A549 (cell line): ENCODE measurements at regions not wholly inside any gene's neighbourhood (a gene's known extent, or its start where the extent isn't known, plus 50 kb on each side); places are given as distances from the start of the nearest gene placed in this dataset.
"Not testable (repeated sequence)": the region's sequence is repeated elsewhere in the genome, so short reads cannot be mapped to it uniquely, and the experiment has no call there.

Experiments used
- ATAC-seq, 2 experiments: fragments of 200-7000 bp in 1 of 2; fragments of >200 bp in 1 of 2; cut with Nextera tagmentation in 1 of 2; cut with Tn5 transposase in 1 of 2; 3 replicates each; pipeline versions ENCODE4 v1.8.0 to v1.9.1; 2018 to 2020; ENCODE audit warnings: mild to moderate bottlenecking in 1 of 2, moderate library complexity in 1 of 2
- CTCF ChIA-PET: fragments of 300-600 bp; sonication (Branson Sonifier 250); formaldehyde crosslinking; extraction: SDS; loops from one replicate; lab custom pipeline; 2021; ENCODE audit warnings: antibody characterized with exemption, inconsistent platforms; lab: Yijun Ruan, JAX
- POLR2A ChIA-PET: fragments of 350-600 bp; formaldehyde crosslinking; extraction: SDS; loops from one replicate; lab custom pipeline; 2021; ENCODE audit warnings: antibody characterized with exemption, inconsistent platforms; lab: Yijun Ruan, JAX
- DNase-seq, 2 experiments: peaks; one replicate each; pipeline versions ENCODE4 v3.0.0 to v3.0.0-alpha.2; 2011 to 2016; ENCODE audit warnings: low read depth in 1 of 2, low spot score in 1 of 2
- FAIRE-seq: peaks from 2 replicates; lab custom pipeline; 2011; peaks lifted over from hg19 to GRCh38; lab: Jason Lieb, UNC
- H3K27ac ChIP-seq, 2 experiments: fragments of >200 bp; sonication (Bioruptor Twin); formaldehyde crosslinking; 3 replicates each; pipeline ENCODE4 v1.5.1; 2016 to 2017
- H3K4me1 ChIP-seq: fragments of >200 bp; sonication (Bioruptor Twin); formaldehyde crosslinking; 3 replicates; pipeline ENCODE4 v1.6.1; 2016
- H3K4me2 ChIP-seq: fragments of >200 bp; sonication (Bioruptor Twin); formaldehyde crosslinking; 3 replicates; pipeline ENCODE4 v1.6.1; 2016
- H3K4me3 ChIP-seq: fragments of >200 bp; sonication (Bioruptor Twin); formaldehyde crosslinking; 3 replicates; pipeline ENCODE4 v1.5.1; 2016
- H3K9me3 ChIP-seq: fragments of >200 bp; sonication (Bioruptor Twin); formaldehyde crosslinking; 3 replicates; pipeline ENCODE4 v1.6.1; 2016
- JUN ChIP-seq, 2 experiments: fragments of >200 bp; sonication (Bioruptor Twin); formaldehyde crosslinking; IDR thresholded peaks; 2 replicates in 1 of 2; 3 replicates in 1 of 2; pipeline ENCODE4 v1.6.1; 2016 to 2017
- MAFK ChIP-seq: fragments of 450-650 bp; IDR thresholded peaks from 2 replicates; pipeline ENCODE4 v1.6.1; 2014; ENCODE audit not compliant: partially characterized antibody
- POLR2A ChIP-seq: IDR thresholded peaks from 2 replicates; pipeline ENCODE4 v1.6.1; 2012; ENCODE audit warnings: mild to moderate bottlenecking, low read length
- WGBS: methylation state at CpG from one replicate; pipeline ENCODE4 v1.1.6; 2017; ENCODE audit errors: missing lambda C conversion rate; 5-methylcytosine and 5-hydroxymethylcytosine counted together

DNA sequence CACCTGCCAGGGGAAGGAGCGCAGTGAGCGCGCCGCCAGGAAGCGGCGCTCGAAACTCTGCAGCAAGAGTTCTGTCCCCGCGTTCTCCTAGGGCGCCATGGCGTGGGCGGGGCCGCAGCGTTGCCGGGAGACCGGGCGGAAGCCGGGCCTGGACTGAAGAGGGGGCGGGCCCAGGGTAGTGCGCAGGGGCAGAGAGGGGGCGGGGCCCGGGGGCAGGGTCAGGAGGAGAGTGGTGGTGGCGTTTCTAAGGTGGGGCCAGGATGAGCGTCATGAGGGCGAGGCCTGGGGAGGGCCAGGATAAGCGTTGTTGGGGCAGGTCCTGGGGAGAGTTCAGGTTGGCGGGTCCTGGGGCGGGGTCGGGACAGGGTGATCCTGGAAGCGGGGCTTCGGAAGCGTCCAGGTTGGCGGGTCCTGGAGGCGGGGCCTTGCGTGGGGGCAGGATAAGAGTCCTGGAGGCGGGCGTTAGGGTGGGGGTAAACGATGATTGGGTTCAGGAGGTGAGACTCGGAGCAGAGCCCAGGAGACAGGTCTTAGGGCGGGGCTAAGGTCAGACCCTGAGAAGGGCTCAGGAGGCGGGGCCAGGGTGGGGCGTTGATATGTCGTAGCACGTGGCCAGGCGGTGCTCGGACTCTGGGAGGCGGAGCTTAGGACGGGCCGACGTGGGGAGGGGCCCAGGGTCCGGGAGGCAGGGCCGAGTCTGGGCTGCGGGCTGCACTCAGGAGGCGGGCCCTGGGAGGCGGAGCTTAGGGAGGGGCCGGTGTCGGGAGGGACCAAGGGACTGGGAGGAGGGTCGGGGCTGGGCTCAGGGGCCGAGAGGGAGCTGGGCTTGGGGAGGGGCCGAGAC, 189.4 kb downstream of the ADRA2C start:
- FAIRE-seq: not testable (repeated sequence)

DNA sequence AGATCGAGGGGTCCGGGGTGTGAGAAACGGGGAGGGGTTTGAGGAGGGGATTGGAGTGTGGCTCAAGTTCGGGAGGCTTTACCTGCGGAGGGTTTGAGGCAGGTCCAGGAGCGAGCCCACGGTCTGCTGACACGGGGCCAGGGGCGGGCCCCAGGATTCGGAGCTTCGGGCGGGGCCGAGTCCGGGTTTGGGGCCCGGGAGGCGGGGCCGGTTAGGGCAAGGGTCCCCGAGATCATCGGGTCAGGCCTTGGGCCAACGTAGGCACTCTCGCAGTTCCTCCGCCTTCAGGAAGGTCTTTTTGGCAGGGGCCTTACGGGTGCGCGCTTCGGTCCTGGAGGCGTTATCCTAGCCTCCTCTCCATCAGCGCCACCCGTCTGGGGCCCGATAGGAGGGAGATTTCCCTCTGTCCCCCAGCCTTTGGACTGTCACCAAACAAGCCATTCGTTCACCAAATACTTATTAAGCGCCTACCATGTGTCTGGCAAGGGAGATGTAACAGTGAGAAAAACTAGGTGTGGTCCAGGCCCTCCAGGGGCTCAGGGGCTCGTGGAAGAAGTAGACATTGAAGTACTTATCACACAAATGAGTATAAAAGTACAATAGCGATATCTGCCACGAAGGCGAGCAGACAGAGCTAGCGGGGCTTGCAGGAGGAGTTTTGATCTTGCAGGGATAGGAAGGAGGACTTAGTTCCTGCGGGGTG, 190.1 kb downstream of the ADRA2C start:
- WGBS: 30% methylated on average over 11 of the region's 38 CpGs
- POLR2A ChIA-PET, H3K9me3 ChIP-seq, FAIRE-seq, DNase-seq: not testable (repeated sequence)
- H3K4me3 ChIP-seq: peak overlapping the region; percentile 44
- peak overlapping the region; percentile 69 for H3K4me2 ChIP-seq
- ATAC-seq: 0 out of 6 replicates have a peak, but pooled peaks of 1 of the 2 experiments have one; percentile 3
- H3K4me1 ChIP-seq: peaks cover 11% of the 10 kb centered on the region; the same call in 1 of the 3 replicates
- H3K27ac ChIP-seq: peak overlapping the region; percentile 59 to 99; a peak in 5 of 6 replicates
- CTCF ChIA-PET: interaction anchor here (0.7 kb wide), 1 partner anchor 14 kb away, joined by 3 read pairs; no protein-coding TSS in a partner anchor

More for the DNA sequence above, 189.4 kb downstream of the ADRA2C start:
- Histone ChIP-seq H3K4me2 (peak overlapping the region; percentile 82), H3K27ac (peak overlapping the region; percentile 92 to 99), H3K4me3 (peak overlapping the region; percentile 88), H3K4me1 (peaks cover 11% of the 10 kb centered on the region; the same call in 1 of the 3 replicates)
- H3K9me3 ChIP-seq, POLR2A ChIA-PET: not testable (repeated sequence)
- CTCF ChIA-PET: interaction anchor here (0.7 kb wide), 1 partner anchor 13 kb away, joined by 3 read pairs; no protein-coding TSS in a partner anchor
- WGBS: 0% methylated on average over 6 of the region's 60 CpGs
- ATAC-seq (peak; percentile 98 to 100), DNase-seq (peak; percentile 39 to 97)
- TF ChIP-seq POLR2A (peak; percentile 32; the same call in 1 of the 2 replicates), JUN (IDR thresholded peaks at IDR 0.05) (0 out of 5 replicates have a peak, but pooled peaks of 1 of the 2 experiments have one; percentile 1)

DNA sequence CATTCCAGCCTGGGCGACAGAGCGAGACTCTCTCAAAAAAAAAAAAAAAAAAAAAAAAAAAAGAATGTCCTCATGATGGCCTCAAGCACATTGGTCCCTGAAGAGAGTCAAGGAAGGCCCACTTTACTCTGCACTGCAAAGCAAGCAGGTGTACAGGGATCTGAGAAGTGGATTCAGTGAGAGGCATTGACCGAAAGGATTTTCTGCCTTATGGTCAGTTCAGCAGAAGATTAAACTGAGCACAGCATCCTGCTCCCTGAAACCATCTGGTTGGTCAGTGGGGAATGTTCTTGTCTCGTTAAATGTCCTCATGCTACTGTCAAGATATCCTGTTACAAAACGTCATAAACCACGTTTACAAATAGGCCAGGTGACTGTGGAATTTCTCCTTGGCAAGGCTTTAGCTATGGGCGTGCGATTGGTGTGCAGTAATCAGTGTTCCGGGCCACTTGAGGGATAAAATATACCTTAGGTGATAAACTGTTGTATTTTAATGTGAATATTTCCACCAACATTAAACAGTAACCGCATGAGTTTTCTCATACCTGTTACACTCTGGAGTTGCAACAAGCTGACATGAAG, 195.0 kb downstream of the ADRA2C start:
- 62% methylated on average over 8 of the region's 10 CpGs for WGBS
- POLR2A ChIA-PET, ATAC-seq, H3K27ac ChIP-seq, FAIRE-seq, CTCF ChIA-PET, H3K4me2 ChIP-seq, DNase-seq, H3K9me3 ChIP-seq, H3K4me3 ChIP-seq, H3K4me1 ChIP-seq: not testable (repeated sequence)

DNA sequence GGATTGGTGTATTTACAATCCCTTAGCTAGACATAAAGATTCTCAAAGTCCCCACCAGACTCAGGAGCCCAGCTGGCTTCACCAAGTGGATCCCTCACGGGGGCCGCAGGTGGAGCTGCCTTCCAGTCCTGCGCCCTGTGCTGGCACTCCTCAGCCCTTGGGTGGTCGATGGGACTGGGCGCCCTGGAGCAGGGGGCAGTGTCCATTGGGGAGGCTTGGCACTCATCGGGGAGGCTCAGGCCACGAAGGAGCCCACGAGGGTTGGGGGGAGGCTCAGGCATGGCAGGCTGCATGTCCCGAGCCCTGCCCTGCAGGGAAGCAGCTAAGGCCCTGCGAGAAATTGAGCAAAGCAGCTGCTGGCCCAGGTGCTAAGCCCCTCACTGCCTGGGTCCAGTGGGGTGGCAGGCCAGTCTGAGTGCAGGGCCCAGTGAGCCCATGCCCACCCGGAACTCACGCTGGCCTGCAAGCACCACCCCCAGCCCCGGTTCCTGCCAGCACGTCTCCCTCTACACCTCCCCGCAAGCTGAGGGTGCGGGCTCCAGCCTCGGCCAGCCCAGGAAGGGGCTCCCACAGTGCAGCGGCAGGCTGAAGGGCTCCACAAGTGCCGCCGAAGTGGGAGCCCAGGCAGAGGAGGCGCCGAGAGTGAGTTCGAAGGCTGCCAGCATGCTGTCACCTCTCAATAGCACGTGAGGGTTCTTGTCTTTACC, 198.5 kb downstream of the ADRA2C start:
- WGBS: 37% methylated on average over 10 of the region's 24 CpGs
- DNase-seq, H3K9me3 ChIP-seq, H3K4me1 ChIP-seq, H3K4me2 ChIP-seq, FAIRE-seq, POLR2A ChIA-PET, H3K27ac ChIP-seq, ATAC-seq, H3K4me3 ChIP-seq, CTCF ChIA-PET: not testable (repeated sequence)

DNA sequence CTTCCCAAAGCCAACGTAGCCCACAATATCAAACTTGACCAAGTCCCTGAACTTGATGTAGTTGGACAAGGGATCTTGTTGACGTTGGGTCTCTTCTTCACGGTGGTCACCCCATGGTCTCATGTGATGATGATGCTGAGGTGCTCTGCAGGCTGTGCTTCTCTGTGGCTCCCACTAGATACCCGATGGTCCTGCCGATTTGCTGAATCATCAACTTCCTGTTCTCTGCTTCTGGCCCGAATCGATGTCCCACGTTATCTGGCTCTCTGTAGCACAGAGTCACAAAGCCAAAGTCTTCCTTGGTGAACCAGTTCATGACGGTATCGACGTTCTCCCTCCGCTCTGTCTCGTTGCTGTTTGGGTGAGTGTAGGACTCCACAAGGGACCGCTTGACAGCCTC, 201.0 kb downstream of the ADRA2C start:
- whole genome bisulfite sequencing: 54% methylated on average over 11 of the region's 14 CpGs
- not testable (repeated sequence) for FAIRE-seq

DNA sequence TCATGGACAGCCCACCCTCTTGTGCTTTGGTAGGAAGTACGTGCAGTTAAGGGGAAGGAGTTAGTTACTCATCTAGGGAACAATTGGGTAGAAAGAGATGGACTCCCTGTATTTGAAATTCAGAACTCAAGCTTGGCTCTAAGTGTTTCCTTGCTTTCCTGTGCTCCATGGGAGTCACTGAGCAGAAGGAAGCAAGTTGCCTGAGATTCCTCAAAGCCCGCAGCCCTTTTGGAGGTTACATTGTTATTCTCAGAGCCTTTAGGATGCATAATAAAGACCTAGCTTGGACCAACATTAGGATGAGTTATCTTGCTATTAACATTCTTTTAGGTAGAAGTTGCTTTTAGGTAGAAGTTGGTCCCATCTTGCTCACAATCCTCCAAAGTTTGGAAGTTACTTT, 206.4 kb downstream of the ADRA2C start:
- CTCF ChIA-PET, H3K27ac ChIP-seq, H3K4me2 ChIP-seq, H3K9me3 ChIP-seq, H3K4me3 ChIP-seq, FAIRE-seq, ATAC-seq, POLR2A ChIA-PET, DNase-seq, H3K4me1 ChIP-seq: not testable (repeated sequence)
- WGBS: 33% methylated on average over 2 of the region's 2 CpGs

More for the DNA sequence above, 201.0 kb downstream of the ADRA2C start:
- H3K27ac ChIP-seq, ATAC-seq, H3K4me1 ChIP-seq, H3K4me2 ChIP-seq, H3K9me3 ChIP-seq, POLR2A ChIA-PET, CTCF ChIA-PET, DNase-seq, H3K4me3 ChIP-seq: not testable (repeated sequence)
- peak; percentile 18 for TF ChIP-seq MAFK

DNA sequence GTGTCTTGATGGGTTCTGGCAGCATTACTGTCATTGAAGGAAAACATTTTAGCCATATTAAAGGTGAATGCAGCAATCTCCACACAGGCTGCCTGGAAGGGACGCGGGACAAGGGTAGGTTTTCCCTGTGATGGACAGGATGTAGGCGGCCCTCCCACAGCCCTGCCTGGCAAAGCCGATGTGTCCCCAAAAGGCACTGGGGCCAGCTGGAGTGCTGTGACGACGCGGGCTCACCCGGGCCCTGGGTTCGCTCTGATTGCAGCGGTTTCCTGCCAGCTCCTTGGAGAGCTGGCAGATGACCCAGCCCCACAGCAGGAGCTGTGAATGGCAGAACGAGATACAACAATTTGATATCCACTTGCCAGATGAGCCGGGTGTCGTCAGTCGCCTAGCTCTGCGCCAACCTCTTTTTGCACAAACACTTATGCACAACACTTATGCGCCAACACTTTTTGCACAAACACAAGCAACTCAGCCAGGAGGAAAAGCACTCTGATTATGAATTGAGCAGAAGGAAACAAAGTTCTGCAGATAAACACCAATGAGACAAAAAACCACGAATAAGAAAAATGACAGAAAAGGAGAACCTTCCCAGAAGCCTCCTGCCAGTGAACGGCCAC, 207.5 kb downstream of the ADRA2C start:
- H3K4me3 ChIP-seq, POLR2A ChIA-PET, FAIRE-seq, DNase-seq, H3K4me1 ChIP-seq, H3K4me2 ChIP-seq, CTCF ChIA-PET, H3K9me3 ChIP-seq, ATAC-seq, H3K27ac ChIP-seq: not testable (repeated sequence)
- 48% methylated on average over 9 of the region's 18 CpGs for WGBS

DNA sequence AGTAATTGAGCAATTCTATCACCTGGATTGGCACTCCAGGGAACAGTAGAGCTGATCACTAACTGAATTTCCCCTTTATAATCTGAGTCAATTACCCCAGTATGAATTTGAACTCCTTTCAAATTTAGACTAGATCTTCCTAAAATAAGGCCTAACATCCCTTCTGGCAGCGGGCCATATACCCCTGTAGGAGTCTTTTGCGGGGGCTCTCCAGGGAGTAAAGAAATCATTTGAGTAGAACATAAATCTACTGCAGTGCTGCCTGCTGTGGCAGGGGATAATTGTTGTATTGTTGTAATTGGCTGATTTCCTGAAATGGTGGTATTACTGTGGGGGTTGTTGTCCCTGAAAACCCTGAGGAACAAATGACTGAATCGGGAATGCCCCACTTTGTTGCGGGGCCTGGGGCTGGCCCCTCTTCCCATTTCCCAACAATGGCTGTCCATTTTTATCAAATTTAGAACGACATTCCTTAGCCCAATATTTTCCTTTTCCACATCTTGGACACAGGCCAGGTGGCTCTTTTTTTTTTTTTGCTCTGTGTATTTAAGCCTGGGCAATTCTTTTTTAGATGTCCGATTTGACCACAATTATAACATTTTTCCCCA, 217.4 kb downstream of the ADRA2C start:
- CTCF ChIA-PET, ATAC-seq, H3K4me1 ChIP-seq, DNase-seq, H3K4me2 ChIP-seq, H3K4me3 ChIP-seq, H3K9me3 ChIP-seq, POLR2A ChIA-PET, H3K27ac ChIP-seq, FAIRE-seq: not testable (repeated sequence)
- 9% methylated on average over 6 of the region's 6 CpGs for WGBS
